HG02759 (cell line): ENCODE measurements at regions not wholly inside any gene's neighbourhood (a gene's known extent, or its start where the extent isn't known, plus 50 kb on each side); places are given as distances from the start of the nearest gene placed in this dataset.

Source experiments
- ATAC-seq: cut with Tn5 transposase; IDR thresholded peaks from one replicate; pipeline ENCODE4 v1.9.1; 2021; ENCODE audit warnings: mild to moderate bottlenecking, moderate library complexity; ENCODE audit not compliant: unreplicated experiment

DNA sequence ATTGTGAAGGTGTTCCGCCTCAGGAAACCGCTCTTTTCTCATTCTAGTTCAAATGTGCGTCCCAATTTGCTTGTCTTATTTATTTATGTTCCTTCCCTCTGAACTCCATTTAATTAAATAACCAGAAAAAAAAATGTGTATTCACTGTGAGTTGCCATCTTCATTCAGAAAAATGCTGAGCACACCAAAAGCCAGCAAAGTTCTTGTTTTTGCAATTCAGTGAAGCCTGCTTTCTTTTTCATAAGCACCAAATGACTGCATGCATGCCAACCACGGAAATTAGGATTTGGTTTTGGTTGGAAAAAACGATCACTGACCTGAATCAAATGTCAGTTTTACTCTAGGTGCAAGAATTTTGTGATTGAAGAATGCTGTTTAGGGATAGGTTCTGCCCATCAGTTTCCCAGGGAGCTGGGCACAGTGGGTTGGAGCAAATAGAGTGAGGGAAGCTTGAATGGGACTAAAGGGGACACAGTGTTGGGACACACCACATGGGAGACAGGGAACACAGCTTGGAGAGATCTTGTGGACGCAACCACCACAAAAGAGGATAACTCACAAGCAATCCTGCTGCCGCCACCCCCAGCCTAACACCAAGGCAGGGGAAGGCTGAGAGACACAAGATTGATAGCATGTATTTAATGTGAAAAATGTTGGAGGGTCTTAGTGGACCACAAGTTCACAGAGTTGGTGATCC is 183.4 kb upstream of the GALNT2 start:
- ATAC-seq, result no peak

DNA sequence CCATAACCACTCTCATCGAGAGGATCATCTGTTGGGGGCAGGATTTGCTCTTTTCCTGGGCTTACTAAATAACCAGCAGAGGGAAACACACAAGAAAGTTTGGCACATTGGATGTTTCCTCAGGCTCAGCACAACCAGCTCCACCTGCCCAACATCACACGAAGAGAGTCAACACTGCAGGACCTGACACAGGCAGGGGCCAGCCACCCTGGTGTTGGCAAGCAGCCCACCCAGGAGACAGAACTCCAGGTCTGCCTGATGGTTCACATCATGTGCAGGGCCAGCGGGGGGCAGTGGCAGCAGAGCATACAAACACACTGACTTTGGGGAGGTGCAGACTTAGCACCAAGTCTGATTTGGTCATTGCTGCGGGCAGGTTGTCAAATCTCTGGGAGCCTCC is 182.3 kb upstream of the GALNT2 start:
- no peak for ATAC-seq

GRCh38 chr1:229885568-229886495 is 181.2 kb upstream of the GALNT2 start:
- no peak for ATAC-seq

- no peak for ATAC-seq
These were observed 180.4 kb upstream of the GALNT2 start for GRCh38 chr1:229886636-229887035.

DNA sequence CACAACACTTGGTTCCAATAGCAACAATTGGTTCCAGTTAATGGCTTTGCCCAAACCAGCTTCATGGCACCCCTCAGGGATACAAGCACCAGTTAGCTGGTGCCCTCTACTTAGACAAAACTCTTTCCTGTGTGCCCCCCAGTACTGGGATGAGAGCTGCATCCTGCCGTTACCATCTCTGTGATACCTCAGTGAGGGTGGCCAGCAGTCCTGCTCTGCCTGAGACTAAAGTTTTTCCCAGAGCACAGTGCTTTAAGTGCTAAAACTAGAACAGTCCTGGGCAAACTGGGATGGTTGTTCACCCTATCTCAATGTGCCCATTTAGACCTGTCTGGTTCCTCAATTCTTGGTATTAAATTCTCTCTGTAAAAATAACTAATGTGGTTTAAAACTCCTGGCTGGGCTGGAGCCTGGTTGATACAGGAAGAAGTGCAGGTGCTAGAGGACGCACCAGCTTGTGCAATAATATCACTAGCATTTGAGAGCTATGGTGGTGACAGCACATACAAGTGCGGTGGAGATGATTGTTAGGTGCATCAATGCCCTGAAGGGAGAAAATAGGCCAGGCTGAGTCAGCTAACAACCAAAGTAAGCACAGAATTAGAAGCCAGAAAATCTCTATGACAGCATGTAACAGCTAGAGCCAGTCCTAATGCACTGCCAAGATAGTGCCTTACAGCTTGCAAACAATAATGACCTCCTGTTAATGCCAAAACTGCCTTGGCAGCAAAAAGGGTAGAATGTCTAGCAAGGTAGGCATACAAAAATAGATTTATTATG is 179.8 kb upstream of the GALNT2 start:
- ATAC-seq, result no peak

- ATAC-seq, result no peak
These were observed 178.9 kb upstream of the GALNT2 start for GRCh38 chr1:229888157-229888556.

DNA sequence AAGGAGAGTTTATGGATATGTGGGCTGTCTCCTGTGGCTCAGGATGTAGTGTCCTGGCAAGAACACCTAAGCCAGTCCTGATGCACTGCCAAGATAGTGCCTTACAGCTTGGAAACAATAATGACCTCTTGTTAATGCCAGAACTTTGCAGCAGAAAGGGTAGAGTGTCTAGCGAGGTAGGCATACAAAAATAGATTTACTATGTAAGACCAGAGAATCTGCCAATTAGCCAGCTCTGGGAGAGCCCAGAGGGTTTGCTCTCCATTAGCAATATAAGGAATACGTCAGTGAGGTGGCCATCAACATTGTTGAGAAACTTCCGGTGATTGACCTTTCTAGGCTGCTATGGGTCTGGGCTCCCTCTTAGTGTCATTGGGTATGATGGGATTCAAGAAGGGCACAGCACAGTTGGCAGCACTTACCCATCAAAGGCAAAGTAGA is 178.5 kb upstream of the GALNT2 start:
- no peak for ATAC-seq

GRCh38 chr1:229889031-229889517 is 178.0 kb upstream of the GALNT2 start:
- no peak for ATAC-seq

- no peak for ATAC-seq
These were observed 175.8 kb upstream of the GALNT2 start for GRCh38 chr1:229891227-229891626.

DNA sequence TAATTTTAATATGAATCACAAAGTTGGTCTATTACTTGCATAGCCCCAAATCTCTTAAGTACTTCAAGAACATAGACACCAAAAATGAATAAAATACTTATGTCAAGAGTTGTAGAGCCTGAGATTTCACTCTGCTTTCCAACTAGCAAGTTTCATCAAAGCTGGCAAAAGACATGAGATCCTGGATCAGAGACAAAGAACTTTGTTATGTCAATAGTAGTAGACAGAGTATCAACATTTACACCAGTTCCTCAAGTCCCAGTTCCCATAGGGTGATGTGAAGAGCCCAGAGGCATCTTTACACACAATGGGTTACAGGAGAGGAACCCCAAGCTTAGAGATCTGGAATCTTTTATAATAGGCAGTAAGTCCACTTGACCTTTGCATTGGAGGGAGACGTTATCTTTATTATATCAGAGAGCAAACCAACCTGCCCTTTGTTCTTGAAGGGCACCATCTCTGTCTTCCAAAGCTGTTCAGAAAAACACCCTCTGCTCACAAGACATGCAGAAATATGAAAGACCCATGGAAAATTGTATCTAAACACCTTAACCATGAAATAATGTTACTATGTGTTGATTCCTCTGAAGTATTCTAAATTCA is 174.4 kb upstream of the GALNT2 start:
- no peak for ATAC-seq

GRCh38 chr1:229893762-229894444 is 173.1 kb upstream of the GALNT2 start:
- no peak for ATAC-seq

- no peak for ATAC-seq
These were observed 172.5 kb upstream of the GALNT2 start for GRCh38 chr1:229894532-229894931.

- ATAC-seq, result no peak
These were observed 171.4 kb upstream of the GALNT2 start for GRCh38 chr1:229895605-229896004.

- no peak for ATAC-seq
These were observed 170.7 kb upstream of the GALNT2 start for GRCh38 chr1:229896306-229896705.

GRCh38 chr1:229896861-229897260 is 170.2 kb upstream of the GALNT2 start:
- ATAC-seq, result no peak

GRCh38 chr1:229897501-229897900 is 169.5 kb upstream of the GALNT2 start:
- ATAC-seq, result no peak

GRCh38 chr1:229900220-229900619 is 166.8 kb upstream of the GALNT2 start:
- ATAC-seq, result no peak

GRCh38 chr1:229905031-229905545 is 161.9 kb upstream of the GALNT2 start:
- ATAC-seq, result no peak

GRCh38 chr1:229905652-229906051 is 161.4 kb upstream of the GALNT2 start:
- ATAC-seq, result no peak
